MM.1S (cell line): ENCODE measurements at regions not wholly inside any gene's neighbourhood (a gene's known extent, or its start where the extent isn't known, plus 50 kb on each side); places are given as distances from the start of the nearest gene placed in this dataset.

Source experiments
- DNase-seq: peaks from one replicate; pipeline ENCODE4 v3.0.0-alpha.2; 2015
- H2AFZ ChIP-seq: fragments of 300-600 bp; sonication (generic); 2 replicates; pipeline ENCODE4 v1.6.0; 2016; ENCODE audit warnings: antibody characterized with exemption, low read length
- H3F3A ChIP-seq: fragments of 300-600 bp; sonication (generic); 2 replicates; pipeline ENCODE4 v1.6.1; 2016; ENCODE audit warnings: mild to moderate bottlenecking, antibody characterized with exemption, low read length, moderate library complexity, mixed read lengths; ENCODE audit not compliant: insufficient read depth
- H3K27ac ChIP-seq: fragments of 300-600 bp; sonication (generic); 2 replicates; pipeline ENCODE4 v1.5.1; 2016; ENCODE audit warnings: mild to moderate bottlenecking, low read length
- H3K27me3 ChIP-seq: fragments of 300-600 bp; sonication (generic); replicated peaks from 2 replicates; pipeline ENCODE4 v1.6.0; 2016; ENCODE audit warnings: low read length; ENCODE audit not compliant: insufficient read depth
- H3K36me3 ChIP-seq: fragments of 300-600 bp; sonication (generic); replicated peaks from 2 replicates; pipeline ENCODE4 v1.6.1; 2016; ENCODE audit warnings: mild to moderate bottlenecking, low read length, mixed read lengths; ENCODE audit not compliant: insufficient read depth
- H3K4me1 ChIP-seq: fragments of 300-600 bp; sonication (generic); 2 replicates; pipeline ENCODE4 v1.6.1; 2016; ENCODE audit warnings: low read length, mixed read lengths
- H3K4me2 ChIP-seq: fragments of 300-600 bp; sonication (generic); 2 replicates; pipeline ENCODE4 v1.6.0; 2016; ENCODE audit warnings: low read depth, low read length
- H3K4me3 ChIP-seq: fragments of 300-600 bp; sonication (generic); 2 replicates; pipeline ENCODE4 v1.5.1; 2016; ENCODE audit warnings: low read length, mixed read lengths
- H3K79me2 ChIP-seq: fragments of 300-600 bp; sonication (generic); 2 replicates; pipeline ENCODE4 v1.6.1; 2016; ENCODE audit warnings: mixed run types, low read length, mixed read lengths
- H3K9ac ChIP-seq: fragments of 300-600 bp; sonication (generic); 2 replicates; pipeline ENCODE4 v1.6.1; 2016; ENCODE audit warnings: low read length, mixed read lengths
- H3K9me2 ChIP-seq: fragments of 300-600 bp; sonication (generic); replicated peaks from 2 replicates; pipeline ENCODE4 v1.6.1; 2016; ENCODE audit warnings: mild to moderate bottlenecking, low read length, mixed read lengths; ENCODE audit not compliant: insufficient read depth
- H3K9me3 ChIP-seq: fragments of 300-600 bp; sonication (generic); replicated peaks from 2 replicates; pipeline ENCODE4 v1.6.1; 2016; ENCODE audit warnings: mild to moderate bottlenecking, low read length, mixed read lengths; ENCODE audit not compliant: insufficient read depth
- H4K20me1 ChIP-seq: fragments of 300-600 bp; sonication (generic); 2 replicates; pipeline ENCODE4 v1.6.1; 2016; ENCODE audit warnings: mild to moderate bottlenecking, low read length, moderate library complexity, mixed read lengths; ENCODE audit not compliant: insufficient read depth
- CTCF ChIP-seq: fragments of 300-600 bp; sonication (generic); IDR thresholded peaks from 2 replicates; pipeline ENCODE4 v1.5.1; 2016; ENCODE audit warnings: antibody characterized with exemption, low read length, mixed read lengths
- EZH2 ChIP-seq: fragments of 300-600 bp; sonication (generic); optimal IDR thresholded peaks from 2 replicates; pipeline ENCODE3; 2017; ENCODE audit warnings: low read depth, mild to moderate bottlenecking, antibody characterized with exemption, low read length, mixed read lengths
- EZH2phosphoT487 ChIP-seq: fragments of 300-600 bp; sonication (generic); IDR thresholded peaks from 2 replicates; pipeline ENCODE4 v1.6.1; 2018; ENCODE audit warnings: antibody characterized with exemption, low read length

- Histone ChIP-seq H3K4me2 (no peak overlapping the region), H3K27me3 (no peaks in the 10 kb centered on the region), H3K4me3 (no peak overlapping the region), H3K79me2 (no peaks in the 10 kb centered on the region), H3K27ac (no peak overlapping the region), H3K9me2 (no peaks in the 10 kb centered on the region), H3K36me3 (no peaks in the 10 kb centered on the region), H3F3A (0 out of 2 replicates have a peak, but pooled peaks cover 4% of the 10 kb centered on the region), H3K4me1 (0 out of 2 replicates have a peak, but pooled peaks cover 3% of the 10 kb centered on the region), H4K20me1 (no peaks in the 10 kb centered on the region), H3K9ac (no peak overlapping the region), H2AFZ (no peak overlapping the region), H3K9me3 (no peaks in the 10 kb centered on the region)
- DNase-seq: no peak
- TF ChIP-seq EZH2phosphoT487: no peak
- no peak for TF ChIP-seq CTCF
Observed at GRCh38 chr7:118877187-118877586, 652.7 kb downstream of the ANKRD7 start.

- Histone ChIP-seq H3F3A (no peaks in the 10 kb centered on the region), H3K79me2 (no peaks in the 10 kb centered on the region), H3K27ac (no peak overlapping the region), H3K4me1 (no peaks in the 10 kb centered on the region), H3K9ac (no peak overlapping the region), H3K36me3 (no peaks in the 10 kb centered on the region), H4K20me1 (no peaks in the 10 kb centered on the region), H2AFZ (no peak overlapping the region), H3K4me3 (no peak overlapping the region), H3K9me2 (no peaks in the 10 kb centered on the region), H3K27me3 (no peaks in the 10 kb centered on the region), H3K4me2 (no peak overlapping the region), H3K9me3 (no peaks in the 10 kb centered on the region)
- TF ChIP-seq EZH2 (no peak), CTCF (no peak), EZH2phosphoT487 (no peak)
- DNase-seq: no peak
Observed at GRCh38 chr7:118878336-118878735, 653.8 kb downstream of the ANKRD7 start.

- no peak overlapping the region for H3K4me3 ChIP-seq
- no peaks in the 10 kb centered on the region for H3K27me3 ChIP-seq
- H4K20me1 ChIP-seq: no peaks in the 10 kb centered on the region
- H3K9me2 ChIP-seq: no peaks in the 10 kb centered on the region
- H3K9ac ChIP-seq: no peak overlapping the region
- no peaks in the 10 kb centered on the region for H3K9me3 ChIP-seq
- H3K4me1 ChIP-seq: no peaks in the 10 kb centered on the region
- no peak overlapping the region for H3K4me2 ChIP-seq
- no peaks in the 10 kb centered on the region for H3K36me3 ChIP-seq
- DNase-seq: no peak
- TF ChIP-seq CTCF (no peak), EZH2phosphoT487 (no peak), EZH2 (no peak)
- H3F3A ChIP-seq: no peaks in the 10 kb centered on the region
- H3K79me2 ChIP-seq: no peaks in the 10 kb centered on the region
- no peak overlapping the region for H2AFZ ChIP-seq
- no peak overlapping the region for H3K27ac ChIP-seq
Observed at GRCh38 chr7:118898284-118898683, 673.8 kb downstream of the ANKRD7 start.
